Hepatocyte (in vitro differentiated cells): ENCODE measurements at regions not wholly inside any gene's neighbourhood (a gene's known extent, or its start where the extent isn't known, plus 50 kb on each side); places are given as distances from the start of the nearest gene placed in this dataset.
"Not testable (repeated sequence)": the region's sequence is repeated elsewhere in the genome, so short reads cannot be mapped to it uniquely, and the experiment has no call there.

Experiments
- DNase-seq: peaks from one replicate; pipeline ENCODE4 v3.0.0-alpha.2; 2016; ENCODE audit warnings: low spot score
- H2AFZ ChIP-seq: fragments of 200-600 bp; sonication (generic); 2 replicates; pipeline ENCODE4 v1.6.0; 2016; ENCODE audit warnings: antibody characterized with exemption, mild to moderate bottlenecking
- H3K27ac ChIP-seq: fragments of 200-600 bp; sonication (generic); 2 replicates; pipeline ENCODE4 v1.5.1; 2016; ENCODE audit warnings: mild to moderate bottlenecking
- H3K27me3 ChIP-seq: fragments of 200-600 bp; sonication (generic); 2 replicates; pipeline ENCODE4 v1.6.1; 2016
- H3K36me3 ChIP-seq: fragments of 200-600 bp; sonication (generic); replicated peaks from 2 replicates; pipeline ENCODE4 v1.5.1; 2016; ENCODE audit warnings: low read depth; ENCODE audit not compliant: insufficient read depth
- H3K4me1 ChIP-seq: fragments of 200-600 bp; sonication (generic); 2 replicates; pipeline ENCODE4 v1.5.1; 2016; ENCODE audit warnings: mild to moderate bottlenecking, moderate library complexity; ENCODE audit not compliant: insufficient read depth
- H3K4me2 ChIP-seq: fragments of 200-600 bp; sonication (generic); 2 replicates; pipeline ENCODE4 v1.6.0; 2016
- H3K4me3 ChIP-seq: fragments of 200-600 bp; sonication (generic); 2 replicates; pipeline ENCODE4 v1.5.1; 2016; ENCODE audit warnings: mild to moderate bottlenecking
- H3K79me2 ChIP-seq: fragments of 200-600 bp; sonication (generic); 2 replicates; pipeline ENCODE4 v1.6.0; 2017; ENCODE audit warnings: mild to moderate bottlenecking
- H3K9me2 ChIP-seq: fragments of 200-600 bp; sonication (generic); replicated peaks from 2 replicates; pipeline ENCODE4 v1.6.0; 2017; ENCODE audit warnings: mild to moderate bottlenecking; ENCODE audit not compliant: insufficient read depth
- H3K9me3 ChIP-seq: fragments of 200-600 bp; sonication (generic); 2 replicates; pipeline ENCODE4 v1.5.1; 2016; ENCODE audit warnings: low read depth, mild to moderate bottlenecking
- H4K20me1 ChIP-seq: fragments of 200-600 bp; sonication (generic); 2 replicates; pipeline ENCODE4 v1.6.0; 2016; ENCODE audit warnings: mild to moderate bottlenecking; ENCODE audit not compliant: insufficient read depth, poor library complexity, severe bottlenecking
- EZH2 ChIP-seq: fragments of 200-600 bp; sonication (generic); IDR thresholded peaks from 2 replicates; pipeline ENCODE4 v1.6.1; 2016; ENCODE audit warnings: antibody characterized with exemption, mild to moderate bottlenecking, borderline replicate concordance
- EZH2phosphoT487 ChIP-seq: fragments of 200-600 bp; sonication (generic); IDR thresholded peaks from one replicate; pipeline ENCODE4 v1.6.1; 2018; ENCODE audit warnings: antibody characterized with exemption, mild to moderate bottlenecking, low read depth, moderate library complexity; ENCODE audit not compliant: unreplicated experiment, severe bottlenecking
- WGBS: methylation state at CpG from one replicate; pipeline ENCODE4 v1.1.6; 2016; ENCODE audit warnings: low lambda C conversion rate; ENCODE audit errors: missing lambda C conversion rate; 5-methylcytosine and 5-hydroxymethylcytosine counted together
- TF ChIP-seq, protein P1 (sequence below): fragments of 200-600 bp; sonication (generic); IDR thresholded peaks from 2 replicates; pipeline ENCODE4 v1.5.1; 2016; ENCODE audit warnings: antibody characterized with exemption, mild to moderate bottlenecking; ENCODE audit not compliant: poor library complexity

DNA sequence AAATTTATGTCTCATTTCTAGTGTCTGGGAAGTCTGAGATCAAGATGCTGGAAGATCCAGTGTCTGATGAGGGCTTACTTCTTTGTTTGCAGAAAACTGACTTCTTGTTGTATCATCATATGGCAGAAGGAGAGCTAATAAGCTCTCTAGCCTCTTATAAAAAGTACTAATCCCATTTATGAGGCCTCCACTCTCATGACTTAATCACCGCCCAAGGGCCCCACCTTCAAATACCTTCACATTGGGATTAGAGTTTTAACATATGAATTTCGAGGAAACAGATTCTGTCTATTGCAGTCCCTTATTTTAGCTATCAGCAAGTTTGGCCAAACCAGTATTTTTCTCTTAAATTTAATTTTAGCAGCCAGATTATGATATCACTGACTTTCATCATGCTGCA, 150.2 kb upstream of the TMPRSS15 start:
- 79% methylated on average over 2 of the region's 2 CpGs for WGBS
- Histone ChIP-seq H3K9me3 (no peaks in the 10 kb centered on the region), H4K20me1 (no peaks in the 10 kb centered on the region), H3K27ac (no peak overlapping the region), H3K4me1 (no peaks in the 10 kb centered on the region), H3K9me2 (no peaks in the 10 kb centered on the region), H3K79me2 (no peaks in the 10 kb centered on the region), H3K4me2 (no peak overlapping the region), H2AFZ (no peak overlapping the region), H3K36me3 (no peaks in the 10 kb centered on the region), H3K27me3 (no peaks in the 10 kb centered on the region), H3K4me3 (no peak overlapping the region)
- TF ChIP-seq EZH2phosphoT487 (no peak), EZH2 (no peak)
- TF ChIP-seq, protein P1, sequence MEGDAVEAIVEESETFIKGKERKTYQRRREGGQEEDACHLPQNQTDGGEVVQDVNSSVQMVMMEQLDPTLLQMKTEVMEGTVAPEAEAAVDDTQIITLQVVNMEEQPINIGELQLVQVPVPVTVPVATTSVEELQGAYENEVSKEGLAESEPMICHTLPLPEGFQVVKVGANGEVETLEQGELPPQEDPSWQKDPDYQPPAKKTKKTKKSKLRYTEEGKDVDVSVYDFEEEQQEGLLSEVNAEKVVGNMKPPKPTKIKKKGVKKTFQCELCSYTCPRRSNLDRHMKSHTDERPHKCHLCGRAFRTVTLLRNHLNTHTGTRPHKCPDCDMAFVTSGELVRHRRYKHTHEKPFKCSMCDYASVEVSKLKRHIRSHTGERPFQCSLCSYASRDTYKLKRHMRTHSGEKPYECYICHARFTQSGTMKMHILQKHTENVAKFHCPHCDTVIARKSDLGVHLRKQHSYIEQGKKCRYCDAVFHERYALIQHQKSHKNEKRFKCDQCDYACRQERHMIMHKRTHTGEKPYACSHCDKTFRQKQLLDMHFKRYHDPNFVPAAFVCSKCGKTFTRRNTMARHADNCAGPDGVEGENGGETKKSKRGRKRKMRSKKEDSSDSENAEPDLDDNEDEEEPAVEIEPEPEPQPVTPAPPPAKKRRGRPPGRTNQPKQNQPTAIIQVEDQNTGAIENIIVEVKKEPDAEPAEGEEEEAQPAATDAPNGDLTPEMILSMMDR: no peak
- no peak for DNase-seq

DNA sequence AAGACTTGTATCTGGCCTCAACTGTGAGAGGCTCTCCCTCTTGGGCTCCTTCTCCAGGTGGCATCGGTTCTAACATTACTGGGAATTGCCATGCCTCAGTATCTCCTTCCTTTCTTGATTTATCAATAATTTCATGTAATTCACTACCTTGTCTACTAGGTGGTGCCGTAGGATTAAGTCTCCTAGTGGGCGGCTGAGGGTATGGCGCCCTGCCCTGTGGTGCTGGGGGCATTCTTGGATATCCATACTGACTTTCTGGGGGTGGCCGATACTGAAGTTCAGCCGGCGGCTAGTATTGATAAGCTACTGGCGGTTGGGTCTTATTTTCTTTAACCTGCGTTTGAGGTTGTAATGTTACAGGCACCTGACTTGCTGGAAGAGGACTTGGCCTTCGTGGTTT, 164.2 kb upstream of the TMPRSS15 start:
- 95% methylated on average over 10 of the region's 10 CpGs for WGBS

DNA sequence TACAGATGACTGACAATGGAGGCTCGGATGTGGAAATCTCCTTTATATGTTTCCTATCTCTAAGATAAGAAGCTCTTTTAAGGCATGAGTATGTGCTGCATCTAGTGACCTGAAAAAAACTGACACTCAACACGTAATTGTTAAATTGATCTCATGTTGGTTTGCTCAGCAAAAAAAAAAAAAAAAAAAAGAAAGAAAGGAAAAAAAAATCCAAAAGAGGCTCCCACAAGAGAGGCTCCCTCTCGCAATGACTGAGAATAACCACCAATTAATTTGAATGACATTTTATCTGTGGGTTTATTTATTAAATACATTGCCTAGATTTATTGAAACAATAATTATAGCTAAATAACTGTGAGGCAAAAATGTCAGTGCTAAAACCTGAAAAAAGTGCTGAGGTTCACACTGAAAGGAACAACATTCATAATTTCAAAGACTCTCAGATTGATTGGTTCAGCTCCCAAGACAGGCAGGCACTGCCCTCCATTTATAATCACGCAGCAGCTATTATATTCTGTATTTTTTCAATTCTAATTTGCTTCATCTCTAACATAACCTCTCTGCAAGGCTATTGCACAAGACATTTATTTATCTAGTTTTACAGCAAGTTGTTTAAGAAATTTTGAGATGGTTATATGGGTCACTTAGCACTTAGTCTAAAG, 184.5 kb upstream of the TMPRSS15 start:
- no peak overlapping the region for H2AFZ ChIP-seq
- H3K4me1 ChIP-seq: no peaks in the 10 kb centered on the region
- H3K79me2 ChIP-seq: no peaks in the 10 kb centered on the region
- no peaks in the 10 kb centered on the region for H3K9me2 ChIP-seq
- WGBS: 78% methylated on average over 4 of the region's 4 CpGs
- H3K36me3 ChIP-seq: no peaks in the 10 kb centered on the region
- DNase-seq: no peak
- TF ChIP-seq EZH2: no peak
- no peak for TF ChIP-seq EZH2phosphoT487
- TF ChIP-seq, protein P1: no peak
- no peak overlapping the region for H3K4me3 ChIP-seq
- H4K20me1 ChIP-seq: no peaks in the 10 kb centered on the region
- no peaks in the 10 kb centered on the region for H3K9me3 ChIP-seq
- H3K27me3 ChIP-seq: no peaks in the 10 kb centered on the region
- no peak overlapping the region for H3K27ac ChIP-seq
- no peak overlapping the region for H3K4me2 ChIP-seq

More for the DNA sequence above, 164.2 kb upstream of the TMPRSS15 start:
- not testable (repeated sequence) for H3K9me3 ChIP-seq, H3K9me2 ChIP-seq, H3K79me2 ChIP-seq, H3K27me3 ChIP-seq, DNase-seq, H2AFZ ChIP-seq, H3K4me2 ChIP-seq, H3K4me3 ChIP-seq, H3K27ac ChIP-seq, H3K36me3 ChIP-seq, H3K4me1 ChIP-seq, H4K20me1 ChIP-seq

DNA sequence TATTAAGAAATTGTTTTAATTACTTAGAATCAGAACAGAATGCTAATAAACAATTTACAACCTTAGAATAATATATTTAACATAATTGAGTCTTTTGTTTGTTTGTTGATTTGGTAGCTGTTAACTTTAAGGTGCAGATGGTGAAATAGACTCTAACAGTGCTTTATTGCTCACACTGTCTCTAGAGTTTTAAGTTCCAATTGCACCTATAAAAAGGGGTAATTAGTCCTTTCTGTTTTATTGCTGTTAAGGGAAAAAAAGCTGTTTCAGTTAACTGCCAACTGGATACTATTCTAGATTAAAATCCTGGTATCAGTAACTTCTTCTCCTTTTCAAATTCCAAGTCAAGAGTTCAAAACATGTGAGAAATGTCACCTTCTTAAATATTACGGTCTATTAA, 197.6 kb upstream of the TMPRSS15 start:
- whole genome bisulfite sequencing: 78% methylated on average over 1 of the region's 1 CpG

More for the DNA sequence above, 197.6 kb upstream of the TMPRSS15 start:
- Histone ChIP-seq H3K9me3 (no peaks in the 10 kb centered on the region), H3K4me3 (no peak overlapping the region), H2AFZ (no peak overlapping the region), H3K79me2 (no peaks in the 10 kb centered on the region), H3K9me2 (no peaks in the 10 kb centered on the region), H3K4me1 (no peaks in the 10 kb centered on the region), H3K36me3 (no peaks in the 10 kb centered on the region), H3K27me3 (no peaks in the 10 kb centered on the region), H4K20me1 (no peaks in the 10 kb centered on the region), H3K4me2 (no peak overlapping the region), H3K27ac (no peak overlapping the region)
- TF ChIP-seq EZH2phosphoT487 (no peak), EZH2 (no peak)
- TF ChIP-seq, protein P1: no peak
- DNase-seq: no peak
